K562 (cell line): ENCODE measurements at regions not wholly inside any gene's neighbourhood (a gene's known extent, or its start where the extent isn't known, plus 50 kb on each side); places are given as distances from the start of the nearest gene placed in this dataset.

Source experiments
- ATAC-seq: fragments of 200-7000 bp; cut with Tn5 transposase; 3 replicates; pipeline ENCODE4 v1.9.1; 2020; ENCODE audit warnings: moderate library complexity
- BruUV-seq: library from RNA; stranded (reverse); fragments of 400-500 nt; replicated peaks from 2 replicates; lab custom pipeline; 2021; lab: Mats Ljungman, UMichigan
- CTCF ChIA-PET: fragments of 300-600 bp; formaldehyde crosslinking; extraction: SDS; loops from one replicate; lab custom pipeline; 2021; ENCODE audit warnings: low intra/inter-chr PET ratio; lab: Yijun Ruan, JAX
- POLR2A ChIA-PET: fragments of 300-600, 350-650 bp; sonication (Branson Sonifier 250); formaldehyde crosslinking; extraction: SDS; loops from one replicate; lab custom pipeline; 2021; ENCODE audit warnings: antibody characterized with exemption, inconsistent platforms; lab: Yijun Ruan, JAX
- DNase-seq, 4 experiments: peaks; one replicate each; pipeline versions ENCODE4 v3.0.0 to v3.0.0-alpha.2; 2011 to 2018; ENCODE audit warnings: low spot score in 3 of 4, mixed read lengths in 3 of 4; ENCODE audit errors: extremely low read depth in 1 of 4
- FAIRE-seq: peaks from 2 replicates; lab custom pipeline; 2011; peaks lifted over from hg19 to GRCh38; lab: Jason Lieb, UNC
- H2AFZ ChIP-seq: 2 replicates; pipeline ENCODE4 v1.6.0; 2011; ENCODE audit warnings: low read depth, low read length, control low read depth, inconsistent platforms
- H3K27ac ChIP-seq: fragments of 200-600 bp; 3 replicates; pipeline ENCODE4 v1.8.0; 2011; ENCODE audit warnings: low read depth, mild to moderate bottlenecking, control low read depth, inconsistent platforms, low read length, moderate library complexity, mixed read lengths; ENCODE audit errors: extremely low read depth
- H3K27me3 ChIP-seq, 2 experiments: fragments of 300-600 bp in 1 of 2; 2 replicates in 1 of 2; 3 replicates in 1 of 2; pipeline versions ENCODE4 v1.6.0 to v1.8.0; 2011; ENCODE audit warnings: inconsistent platforms in 2 of 2, low read length in 2 of 2, mild to moderate bottlenecking in 1 of 2, mixed read lengths in 1 of 2, moderate library complexity in 1 of 2; ENCODE audit not compliant: control insufficient read depth in 2 of 2, insufficient read depth in 2 of 2
- H3K36me3 ChIP-seq: fragments of 300-600 bp; 3 replicates; pipeline ENCODE4 v1.8.0; 2011; ENCODE audit warnings: mild to moderate bottlenecking, low read length, inconsistent platforms; ENCODE audit not compliant: control insufficient read depth, insufficient read depth
- H3K4me1 ChIP-seq, 2 experiments: fragments of 200-600 bp in 1 of 2; replicated peaks in 1 of 2; 2 replicates in 1 of 2; 3 replicates in 1 of 2; pipeline versions ENCODE4 v1.5.1 to v1.8.0; 2011; ENCODE audit warnings: inconsistent platforms in 2 of 2, low read length in 2 of 2, mild to moderate bottlenecking in 1 of 2, mixed read lengths in 1 of 2, moderate library complexity in 1 of 2; ENCODE audit not compliant: control insufficient read depth in 2 of 2, insufficient read depth in 2 of 2
- H3K4me2 ChIP-seq: 2 replicates; pipeline ENCODE4 v1.6.1; 2011; ENCODE audit warnings: low read length, control low read depth, inconsistent platforms, mixed read lengths; ENCODE audit not compliant: insufficient read depth
- H3K4me3 ChIP-seq: fragments of 200-600 bp; sonication (generic), shearing (Covaris generic); 2 replicates; pipeline ENCODE4 v1.5.1; 2016; ENCODE audit warnings: control low read depth, inconsistent platforms
- H3K79me2 ChIP-seq: fragments of 200-600 bp; 3 replicates; pipeline ENCODE4 v1.8.0; 2011; ENCODE audit warnings: low read length, inconsistent platforms; ENCODE audit not compliant: control insufficient read depth, insufficient read depth
- H3K9ac ChIP-seq, 2 experiments: 2 replicates each; pipeline versions ENCODE4 v1.6.0 to v1.6.1; 2011; ENCODE audit warnings: low read depth in 2 of 2, low read length in 2 of 2, control low read depth in 1 of 2, inconsistent platforms in 1 of 2, mild to moderate bottlenecking in 1 of 2, mixed read lengths in 1 of 2; ENCODE audit not compliant: insufficient read depth in 1 of 2
- H3K9me1 ChIP-seq: one replicate; pipeline ENCODE4 v1.6.0; 2011; ENCODE audit warnings: inconsistent platforms, mild to moderate bottlenecking, low read length, moderate library complexity; ENCODE audit not compliant: control insufficient read depth, insufficient read depth
- H3K9me3 ChIP-seq: replicated peaks from 2 replicates; pipeline ENCODE4 v1.5.1; 2011; ENCODE audit warnings: low read depth, low read length, inconsistent platforms; ENCODE audit not compliant: control insufficient read depth, insufficient read depth
- H4K20me1 ChIP-seq: replicated peaks from 2 replicates; pipeline ENCODE4 v1.6.1; 2011; ENCODE audit warnings: low read length, inconsistent platforms, mixed read lengths; ENCODE audit not compliant: control insufficient read depth, insufficient read depth
- ATF3 ChIP-seq, 2 experiments: fragments of 450-650 bp in 1 of 2; sonication (generic) in 1 of 2; formaldehyde crosslinking in 1 of 2; IDR thresholded peaks in 1 of 2; conservative IDR thresholded peaks in 1 of 2; 2 replicates each; pipeline versions ENCODE4 v1.6.1 to v1.8.1; 2016 to 2023; ENCODE audit warnings: mild to moderate bottlenecking in 2 of 2, moderate library complexity in 2 of 2, inconsistent platforms in 1 of 2, missing genetic modification reagents in 1 of 2
- CEBPZ ChIP-seq: fragments of 150-350 bp; IDR thresholded peaks from 2 replicates; pipeline ENCODE4 v1.6.1; 2014; ENCODE audit warnings: low read depth, mild to moderate bottlenecking, low read length, borderline replicate concordance
- DEAF1 ChIP-seq: fragments of 450-650 bp; formaldehyde crosslinking; IDR thresholded peaks from 2 replicates; pipeline ENCODE4 v1.4.0; 2020; ENCODE audit warnings: mild to moderate bottlenecking, moderate library complexity
- ELF2 ChIP-seq: fragments of 250-450 bp; sonication (Bioruptor Pico); IDR thresholded peaks from 2 replicates; pipeline ENCODE4 v1.5.0; 2021; ENCODE audit warnings: mild to moderate bottlenecking
- FIP1L1 ChIP-seq: fragments of 200-400 bp; formaldehyde crosslinking; IDR thresholded peaks from 2 replicates; pipeline ENCODE4 v1.6.1; 2018; ENCODE audit warnings: mild to moderate bottlenecking, low read depth, low read length; ENCODE audit not compliant: poor library complexity, severe bottlenecking
- MLX ChIP-seq, 2 experiments: fragments of 450-650 bp in 1 of 2; sonication (generic) in 1 of 2; formaldehyde crosslinking; conservative IDR thresholded peaks; 2 replicates each; pipeline versions ENCODE4 v1.4.0 to v1.8.1; 2020 to 2022; ENCODE audit warnings: mild to moderate bottlenecking in 1 of 2, missing genetic modification reagents in 1 of 2
- MTA1 ChIP-seq: fragments of 450-650 bp; IDR thresholded peaks from 2 replicates; pipeline ENCODE4 v1.6.1; 2017; ENCODE audit warnings: borderline replicate concordance
- NR3C1 ChIP-seq: sonication (generic); formaldehyde crosslinking; IDR thresholded peaks from 2 replicates; pipeline ENCODE4 v1.8.1; 2022; ENCODE audit warnings: missing genetic modification reagents
- RCOR1 ChIP-seq, 2 experiments: IDR thresholded peaks; 2 replicates each; pipeline ENCODE4 v1.6.1; 2012; ENCODE audit warnings: low read depth in 2 of 2, low read length in 2 of 2, borderline replicate concordance in 1 of 2, improper control_type of control experiment in 1 of 2
- SAFB2 ChIP-seq: fragments of 200-400 bp; formaldehyde crosslinking; IDR thresholded peaks from 2 replicates; pipeline ENCODE4 v1.6.1; 2018; ENCODE audit warnings: borderline replicate concordance, low read length, low read depth, moderate library complexity; ENCODE audit not compliant: severe bottlenecking
- ZNF121 ChIP-seq: sonication (generic); formaldehyde crosslinking; conservative IDR thresholded peaks from 2 replicates; pipeline ENCODE4 v1.8.0; 2022; ENCODE audit warnings: missing genetic modification reagents
- ZNF140 ChIP-seq: fragments of 250-450 bp; sonication (Bioruptor Pico); IDR thresholded peaks from 2 replicates; pipeline ENCODE4 v1.8.0; 2021; ENCODE audit warnings: moderate library complexity, mild to moderate bottlenecking, inconsistent platforms
- ZNF224 ChIP-seq: sonication (generic); formaldehyde crosslinking; IDR thresholded peaks from 2 replicates; pipeline ENCODE4 v1.8.0; 2022; ENCODE audit warnings: mild to moderate bottlenecking, missing genetic modification reagents
- ZNF561 ChIP-seq: fragments of 450-650 bp; formaldehyde crosslinking; conservative IDR thresholded peaks from 2 replicates; pipeline ENCODE4 v1.4.0; 2020; ENCODE audit warnings: mild to moderate bottlenecking, moderate library complexity
- WGBS: fragments of 100-300 bp; shearing (Covaris generic); methylation state at CpG from one replicate; pipeline ENCODE4 v1.1.6; 2016; ENCODE audit warnings: low coverage, mixed read lengths; ENCODE audit not compliant: insufficient coverage; ENCODE audit errors: missing lambda C conversion rate; 5-methylcytosine and 5-hydroxymethylcytosine counted together
- in situ Hi-C: fragments of 300-500 bp; cut with MboI; formaldehyde crosslinking; loops from 4 replicates; pipeline ENCODE4 v1.15.0; 2018; ENCODE audit warnings: inconsistent platforms, mixed read lengths
- intact Hi-C: fragments of 100-400 bp; cut with micrococcal nuclease; formaldehyde crosslinking; loops from 2 replicates; pipeline ENCODE4 v1.14.2; 2022

- TF ChIP-seq ZNF561 (CRISPR knock-in tag) = no peak
- no peak for TF ChIP-seq ATF3 (IDR thresholded peaks at IDR 0.05)
- TF ChIP-seq ATF3 (CRISPR knock-in tag; conservative IDR thresholded peaks at IDR 0.05) = no peak
- no peak for TF ChIP-seq SAFB2
- TF ChIP-seq ELF2 = no peak
- TF ChIP-seq, all 486 proteins: peak for 0
Observed at GRCh38 chr6:166021429-166021828, 146.2 kb downstream of the TBXT start (continued).

GRCh38 chr6:166019214-166019613 lies 148.4 kb downstream of the TBXT start:
- FAIRE-seq (no peak), ATAC-seq (no peak), DNase-seq (no peak)
- H4K20me1 ChIP-seq = no peaks in the 10 kb centered on the region
- no TSS peak for BruUV-seq
- no peaks in the 10 kb centered on the region for H3K79me2 ChIP-seq
- H3K9me3 ChIP-seq = no peaks in the 10 kb centered on the region
- no peaks in the 10 kb centered on the region for H3K9me1 ChIP-seq
- ChIA-PET POLR2A (no interaction called here), CTCF (no interaction called here)
- no peak overlapping the region for H3K4me2 ChIP-seq
- no peak overlapping the region for H3K27ac ChIP-seq
- WGBS = 0% methylated on average over 6 of the region's 6 CpGs
- no peak overlapping the region for H3K9ac ChIP-seq
- H3K36me3 ChIP-seq = no peaks in the 10 kb centered on the region
- H3K4me3 ChIP-seq = no peak overlapping the region
- H3K27me3 ChIP-seq = no peaks in the 10 kb centered on the region
- H2AFZ ChIP-seq = no peak overlapping the region
- no peaks in the 10 kb centered on the region for H3K4me1 ChIP-seq
- in situ Hi-C loops (no loop called here), intact Hi-C loops (no loop called here)
- TF ChIP-seq ZNF140 (no peak), NR3C1 (CRISPR knock-in tag) (no peak), MTA1 (no peak), ZNF224 (CRISPR knock-in tag) (no peak), FIP1L1 (no peak), MLX (CRISPR knock-in tag; conservative IDR thresholded peaks at IDR 0.05) (no peak), RCOR1 (IDR thresholded peaks at IDR 0.05; ENCODE audit: borderline replicate concordance in 1 of 2, low read depth in 2 of 2, low read length in 2 of 2) (no peak), CEBPZ (no peak), DEAF1 (no peak), ZNF121 (no peak)
